Prostate gland (tissue), 2 donors: ENCODE measurements at regions not wholly inside any gene's neighbourhood (a gene's known extent, or its start where the extent isn't known, plus 50 kb on each side); places are given as distances from the start of the nearest gene placed in this dataset.

Source experiments
- DNase-seq: peaks from one replicate; pipeline ENCODE4 v3.0.0-alpha.2; 2019; ENCODE audit warnings: low spot score
- H3K27ac ChIP-seq, 2 donors: fragments of 200-600 bp; sonication (generic); 2 replicates each; pipeline ENCODE4 v1.5.1; 2017 to 2019
- H3K27me3 ChIP-seq: fragments of 200-600 bp; sonication (generic); replicated peaks from 2 replicates; pipeline ENCODE4 v1.5.1; 2019; ENCODE audit not compliant: insufficient read depth
- H3K36me3 ChIP-seq, 2 donors: fragments of 200-600 bp; sonication (generic); 1 replicate in 1 of 2; 2 replicates in 1 of 2; pipeline versions ENCODE4 v1.5.1 to v1.8.1; 2017 to 2019
- H3K4me1 ChIP-seq: fragments of 200-600 bp; sonication (generic); replicated peaks from 2 replicates; pipeline ENCODE4 v1.5.1; 2019
- H3K4me3 ChIP-seq, 2 donors: fragments of 200-600 bp; sonication (generic); 2 replicates each; pipeline ENCODE4 v1.5.1; 2017 to 2019
- H3K9me3 ChIP-seq: fragments of 200-600 bp; sonication (generic); 2 replicates; pipeline ENCODE4 v1.5.1; 2017
- CTCF ChIP-seq, 4 experiments: fragments of 200-600 bp in 2 of 4; fragments of 450-650 bp in 2 of 4; sonication (generic) in 2 of 4; IDR thresholded peaks; 1 replicate in 3 of 4; 2 replicates in 1 of 4; pipeline ENCODE4 v1.5.1; 2016 to 2019; ENCODE audit warnings: antibody characterized with exemption in 4 of 4, mild to moderate bottlenecking in 2 of 4, moderate library complexity in 2 of 4
- POLR2A ChIP-seq: fragments of 450-650 bp; IDR thresholded peaks from one replicate; pipeline ENCODE4 v1.6.1; 2016; ENCODE audit warnings: antibody characterized with exemption, mild to moderate bottlenecking
- POLR2AphosphoS5 ChIP-seq: sonication (generic); formaldehyde crosslinking; IDR thresholded peaks from one replicate; pipeline ENCODE4 v1.6.1; 2017; ENCODE audit warnings: antibody characterized with exemption
- WGBS: methylation state at CpG from one replicate; pipeline ENCODE4 v1.1.5; 2018; 5-methylcytosine and 5-hydroxymethylcytosine counted together
- intact Hi-C: fragments of 100-400 bp; cut with DNase I; formaldehyde crosslinking; loops from one replicate; pipeline ENCODE4 v1.14.2; 2022

- no peak overlapping the region for H3K4me3 ChIP-seq
- no peaks in the 10 kb centered on the region for H3K9me3 ChIP-seq
- no peaks in the 10 kb centered on the region for H3K36me3 ChIP-seq
- no peaks in the 10 kb centered on the region for H3K4me1 ChIP-seq
- intact Hi-C loops: no loop called here
- TF ChIP-seq POLR2A (no peak), CTCF (IDR thresholded peaks at IDR 0.05) (no peak), POLR2AphosphoS5 (peak; percentile 71)
- no peaks in the 10 kb centered on the region for H3K27me3 ChIP-seq
- peak; percentile 70 for DNase-seq
- peak overlapping the region; percentile 70 to 73 for H3K27ac ChIP-seq
- 58% methylated on average over 5 of the region's 5 CpGs for WGBS
Measured at GRCh38 chr9:2299156-2299842, 284.2 kb downstream of the SMARCA2 start.

DNA sequence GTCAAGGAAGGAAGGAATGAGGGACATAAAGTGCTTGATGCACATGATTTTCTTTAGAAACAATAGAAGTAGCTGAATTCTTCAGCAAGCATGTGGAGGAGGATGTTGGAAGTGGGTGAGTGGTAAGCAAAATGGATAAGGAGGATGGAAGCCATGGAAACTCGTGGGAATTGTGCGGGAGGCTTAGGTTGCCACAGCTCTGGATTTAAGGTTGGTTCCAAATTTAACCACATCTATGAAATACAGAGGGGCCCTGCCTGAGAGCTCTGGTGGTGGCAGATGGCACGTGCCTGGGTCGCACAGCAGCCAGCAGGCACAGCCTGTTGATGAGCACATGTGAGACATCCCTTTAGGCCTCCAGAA lies 284.7 kb downstream of the SMARCA2 start:
- 85% methylated on average over 4 of the region's 4 CpGs for WGBS
- TF ChIP-seq POLR2AphosphoS5: no peak
- Histone ChIP-seq H3K27me3 (no peaks in the 10 kb centered on the region), H3K27ac (peak overlapping the region; percentile 70 to 73), H3K4me1 (no peaks in the 10 kb centered on the region), H3K36me3 (no peaks in the 10 kb centered on the region), H3K9me3 (no peaks in the 10 kb centered on the region), H3K4me3 (no peak overlapping the region)
- intact Hi-C loops: loop anchor here (10.0 kb wide), 1 partner anchor 55 kb away; no protein-coding TSS in a partner anchor
- no peak for DNase-seq

- H3K4me3 ChIP-seq: no peak overlapping the region
- no peaks in the 10 kb centered on the region for H3K9me3 ChIP-seq
- H3K27me3 ChIP-seq: no peaks in the 10 kb centered on the region
- no peak for TF ChIP-seq CTCF (IDR thresholded peaks at IDR 0.05)
- no peak for TF ChIP-seq POLR2A
- no peak for TF ChIP-seq POLR2AphosphoS5
- H3K36me3 ChIP-seq: no peaks in the 10 kb centered on the region
- H3K27ac ChIP-seq: no peak overlapping the region
- no peak for DNase-seq
- intact Hi-C loops: loop anchor here (10.0 kb wide), 1 partner anchor 56 kb away; no protein-coding TSS in a partner anchor
- no peaks in the 10 kb centered on the region for H3K4me1 ChIP-seq
Measured at GRCh38 chr9:2300325-2300724, 285.2 kb downstream of the SMARCA2 start.

GRCh38 chr9:2302606-2303005 lies 287.5 kb downstream of the SMARCA2 start:
- intact Hi-C loops: loop anchor here (10.0 kb wide), 1 partner anchor 58 kb away; no protein-coding TSS in a partner anchor
- TF ChIP-seq POLR2AphosphoS5 (no peak), POLR2A (no peak), CTCF (IDR thresholded peaks at IDR 0.05) (no peak)
- no peaks in the 10 kb centered on the region for H3K4me1 ChIP-seq
- no peak for DNase-seq
- H3K27me3 ChIP-seq: no peaks in the 10 kb centered on the region
- no peak overlapping the region for H3K4me3 ChIP-seq
- 78% methylated on average over 2 of the region's 2 CpGs for WGBS
- no peaks in the 10 kb centered on the region for H3K36me3 ChIP-seq
- no peak overlapping the region for H3K27ac ChIP-seq
- no peaks in the 10 kb centered on the region for H3K9me3 ChIP-seq

DNA sequence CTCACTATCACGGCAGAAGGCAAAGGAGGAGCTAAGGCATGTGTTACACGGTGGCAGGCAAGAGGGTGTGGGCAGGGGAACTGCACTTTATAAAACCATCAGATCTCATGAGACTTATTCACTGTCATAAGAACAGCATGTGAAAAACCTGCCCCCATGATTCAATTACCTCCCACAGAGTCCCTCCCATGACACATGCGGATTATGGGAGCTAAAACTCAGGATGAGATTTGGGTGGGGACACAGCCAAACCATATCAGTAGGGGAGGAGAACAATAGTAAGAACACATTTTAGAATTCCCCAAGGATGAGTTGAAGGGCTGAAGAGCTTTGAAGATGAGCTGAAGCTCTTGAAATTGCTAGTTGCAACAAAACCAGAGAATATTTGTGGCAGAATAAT lies 287.9 kb downstream of the SMARCA2 start:
- H3K4me1 ChIP-seq: no peaks in the 10 kb centered on the region
- no peak overlapping the region for H3K27ac ChIP-seq
- no peak overlapping the region for H3K4me3 ChIP-seq
- H3K9me3 ChIP-seq: no peaks in the 10 kb centered on the region
- intact Hi-C loops: loop anchor here (10.0 kb wide), 1 partner anchor 58 kb away; no protein-coding TSS in a partner anchor
- H3K36me3 ChIP-seq: no peaks in the 10 kb centered on the region
- no peaks in the 10 kb centered on the region for H3K27me3 ChIP-seq
- TF ChIP-seq POLR2A (no peak), POLR2AphosphoS5 (no peak), CTCF (IDR thresholded peaks at IDR 0.05) (no peak)
- DNase-seq: no peak
- 82% methylated on average over 3 of the region's 3 CpGs for WGBS
